Esophagus muscularis mucosa (tissue), 4 donors: ENCODE measurements at regions not wholly inside any gene's neighbourhood (a gene's known extent, or its start where the extent isn't known, plus 50 kb on each side); places are given as distances from the start of the nearest gene placed in this dataset.

Experiments
- DNase-seq: peaks from one replicate; pipeline ENCODE4 v3.0.0-alpha.2; 2017; ENCODE audit errors: extremely low spot score
- H3K27ac ChIP-seq, 4 donors: fragments of 200-600 bp; sonication (generic); replicated peaks in 1 of 4; 1 replicate in 3 of 4; 2 replicates in 1 of 4; pipeline ENCODE4 v1.5.1; 2016 to 2019; ENCODE audit warnings: mild to moderate bottlenecking in 1 of 4
- H3K27me3 ChIP-seq, 4 donors: fragments of 200-600 bp; sonication (generic); one replicate each; pipeline versions ENCODE4 v1.5.1 to v1.6.0; 2016 to 2019
- H3K36me3 ChIP-seq, 4 donors: fragments of 200-600 bp; sonication (generic); one replicate each; pipeline ENCODE4 v1.5.1; 2016 to 2019
- H3K4me1 ChIP-seq, 4 donors: fragments of 200-600 bp; sonication (generic); one replicate each; pipeline ENCODE4 v1.5.1; 2016 to 2019
- H3K4me3 ChIP-seq, 4 donors: fragments of 200-600 bp; sonication (generic); 1 replicate in 2 of 4; 2 replicates in 2 of 4; pipeline ENCODE4 v1.5.1; 2016 to 2019; ENCODE audit warnings: mild to moderate bottlenecking in 4 of 4, moderate library complexity in 1 of 4
- H3K9me3 ChIP-seq, 4 donors: fragments of 200-600 bp; sonication (generic); 1 replicate in 3 of 4; 2 replicates in 1 of 4; pipeline ENCODE4 v1.5.1; 2016 to 2019
- EP300 ChIP-seq: sonication (generic); formaldehyde crosslinking; IDR thresholded peaks from one replicate; pipeline ENCODE4 v1.6.1; 2017; ENCODE audit warnings: antibody characterized with exemption
- POLR2A ChIP-seq: fragments of 450-650 bp; IDR thresholded peaks from one replicate; pipeline ENCODE4 v1.6.1; 2017; ENCODE audit warnings: antibody characterized with exemption, moderate library complexity, mild to moderate bottlenecking, low read depth
- POLR2AphosphoS5 ChIP-seq, 2 donors: sonication (generic); formaldehyde crosslinking; IDR thresholded peaks; one replicate each; pipeline ENCODE4 v1.6.1; 2017; ENCODE audit warnings: antibody characterized with exemption in 2 of 2
- WGBS: methylation state at CpG from one replicate; pipeline ENCODE4 v1.1.5; 2018; 5-methylcytosine and 5-hydroxymethylcytosine counted together
- intact Hi-C: fragments of 100-400 bp; cut with DNase I; formaldehyde crosslinking; loops from one replicate; pipeline ENCODE4 v1.15.1; 2023
- TF ChIP-seq, protein P1 (sequence below), 3 experiments: fragments of 200-600 bp in 2 of 3; fragments of 450-650 bp in 1 of 3; sonication (generic) in 2 of 3; IDR thresholded peaks; one replicate each; pipeline ENCODE4 v1.5.1; 2017 to 2019; ENCODE audit warnings: antibody characterized with exemption in 3 of 3, mild to moderate bottlenecking in 2 of 3, moderate library complexity in 1 of 3

DNA sequence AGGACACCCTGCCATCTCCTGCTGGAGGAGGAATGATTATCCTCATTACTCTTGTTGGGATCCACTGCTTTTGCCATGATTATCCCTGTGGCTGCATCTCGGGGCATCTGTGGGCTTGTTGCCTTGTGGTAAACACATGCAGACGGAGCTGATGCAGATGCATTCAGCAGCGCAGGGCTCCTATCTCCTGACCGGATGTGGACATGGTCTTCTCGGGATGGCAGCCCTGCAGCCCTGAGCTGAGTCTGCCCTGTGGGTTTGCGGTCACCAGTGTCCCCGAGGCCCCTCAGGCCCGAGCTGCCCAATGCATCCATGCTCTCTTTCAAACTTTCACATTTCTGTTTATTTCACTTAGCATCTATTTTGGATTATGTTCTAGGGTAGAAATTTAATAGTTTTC, 250.4 kb upstream of the IRX1 start:
- H3K27ac ChIP-seq = no peak overlapping the region
- H3K9me3 ChIP-seq = peaks cover 0 to 9% (median 0%) of the 10 kb centered on the region in 4 donors
- H3K36me3 ChIP-seq = no peaks in the 10 kb centered on the region
- intact Hi-C loops = no loop called here
- H3K4me1 ChIP-seq = no peaks in the 10 kb centered on the region
- peaks cover 0 to 19% (median 0%) of the 10 kb centered on the region in 4 donors for H3K27me3 ChIP-seq
- H3K4me3 ChIP-seq = no peak overlapping the region
- no peak for DNase-seq
- WGBS = 92% methylated on average over 8 of the region's 8 CpGs
- TF ChIP-seq POLR2AphosphoS5 (IDR thresholded peaks at IDR 0.05) = no peak
- TF ChIP-seq POLR2A = no peak
- no peak for TF ChIP-seq EP300
- TF ChIP-seq, protein P1, sequence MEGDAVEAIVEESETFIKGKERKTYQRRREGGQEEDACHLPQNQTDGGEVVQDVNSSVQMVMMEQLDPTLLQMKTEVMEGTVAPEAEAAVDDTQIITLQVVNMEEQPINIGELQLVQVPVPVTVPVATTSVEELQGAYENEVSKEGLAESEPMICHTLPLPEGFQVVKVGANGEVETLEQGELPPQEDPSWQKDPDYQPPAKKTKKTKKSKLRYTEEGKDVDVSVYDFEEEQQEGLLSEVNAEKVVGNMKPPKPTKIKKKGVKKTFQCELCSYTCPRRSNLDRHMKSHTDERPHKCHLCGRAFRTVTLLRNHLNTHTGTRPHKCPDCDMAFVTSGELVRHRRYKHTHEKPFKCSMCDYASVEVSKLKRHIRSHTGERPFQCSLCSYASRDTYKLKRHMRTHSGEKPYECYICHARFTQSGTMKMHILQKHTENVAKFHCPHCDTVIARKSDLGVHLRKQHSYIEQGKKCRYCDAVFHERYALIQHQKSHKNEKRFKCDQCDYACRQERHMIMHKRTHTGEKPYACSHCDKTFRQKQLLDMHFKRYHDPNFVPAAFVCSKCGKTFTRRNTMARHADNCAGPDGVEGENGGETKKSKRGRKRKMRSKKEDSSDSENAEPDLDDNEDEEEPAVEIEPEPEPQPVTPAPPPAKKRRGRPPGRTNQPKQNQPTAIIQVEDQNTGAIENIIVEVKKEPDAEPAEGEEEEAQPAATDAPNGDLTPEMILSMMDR (IDR thresholded peaks at IDR 0.05) = no peak

DNA sequence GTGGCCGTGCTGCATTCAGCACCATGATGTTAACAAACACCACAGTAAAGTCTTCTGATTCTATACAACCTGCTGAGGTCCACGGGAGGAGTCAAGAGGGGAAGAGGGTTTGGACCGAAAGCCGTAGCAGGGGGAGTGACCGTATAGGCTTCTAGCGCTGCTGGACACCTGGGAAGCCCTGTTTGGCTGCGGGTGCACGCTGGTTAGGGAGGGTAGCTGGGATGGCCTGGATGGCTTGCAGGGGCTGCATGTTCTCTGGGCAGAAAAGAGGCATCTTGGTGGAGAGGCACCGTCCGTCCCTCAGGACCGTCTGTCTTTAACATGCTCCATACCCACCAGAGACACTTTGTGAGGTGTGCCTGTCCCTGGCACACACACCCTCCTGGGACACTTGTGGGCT, 251.0 kb upstream of the IRX1 start:
- Histone ChIP-seq H3K36me3 (no peaks in the 10 kb centered on the region), H3K27me3 (peaks cover 0 to 19% (median 0%) of the 10 kb centered on the region in 4 donors), H3K27ac (no peak overlapping the region), H3K9me3 (peaks cover 0 to 9% (median 0%) of the 10 kb centered on the region in 4 donors), H3K4me3 (no peak overlapping the region), H3K4me1 (no peaks in the 10 kb centered on the region)
- DNase-seq = no peak
- TF ChIP-seq POLR2AphosphoS5 (IDR thresholded peaks at IDR 0.05) (no peak), EP300 (no peak), POLR2A (no peak)
- TF ChIP-seq, protein P1 (IDR thresholded peaks at IDR 0.05) = no peak
- WGBS = 84% methylated on average over 11 of the region's 11 CpGs
- intact Hi-C loops = no loop called here

DNA sequence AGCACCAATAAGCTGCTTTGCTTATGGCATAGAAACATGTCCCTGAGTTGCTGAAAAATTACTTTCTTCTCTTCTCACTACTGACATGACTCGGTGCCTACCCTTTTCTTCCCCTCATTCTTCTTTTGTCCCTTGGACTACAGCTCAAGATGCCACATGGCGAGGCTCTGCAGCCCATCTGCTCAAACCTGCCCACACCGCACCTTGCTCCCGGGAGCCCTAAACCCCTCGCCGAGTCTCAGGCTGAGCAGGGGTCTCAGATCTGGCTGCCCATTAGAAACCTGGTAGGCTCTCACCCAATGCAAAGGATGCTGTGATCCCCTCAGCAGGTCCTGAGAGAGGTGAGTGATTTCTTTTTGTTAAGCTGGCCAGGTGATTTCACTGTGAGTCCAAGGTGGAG, 251.7 kb upstream of the IRX1 start:
- no peak for DNase-seq
- H3K4me1 ChIP-seq = no peaks in the 10 kb centered on the region
- intact Hi-C loops = no loop called here
- 86% methylated on average over 6 of the region's 6 CpGs for WGBS
- no peak overlapping the region for H3K4me3 ChIP-seq
- H3K27ac ChIP-seq = no peak overlapping the region
- peaks cover 0 to 16% (median 0%) of the 10 kb centered on the region in 4 donors for H3K27me3 ChIP-seq
- TF ChIP-seq EP300 (no peak), POLR2AphosphoS5 (IDR thresholded peaks at IDR 0.05) (no peak), POLR2A (no peak)
- TF ChIP-seq, protein P1 (IDR thresholded peaks at IDR 0.05) = no peak
- H3K9me3 ChIP-seq = peaks cover 0 to 9% (median 0%) of the 10 kb centered on the region in 4 donors
- no peaks in the 10 kb centered on the region for H3K36me3 ChIP-seq

DNA sequence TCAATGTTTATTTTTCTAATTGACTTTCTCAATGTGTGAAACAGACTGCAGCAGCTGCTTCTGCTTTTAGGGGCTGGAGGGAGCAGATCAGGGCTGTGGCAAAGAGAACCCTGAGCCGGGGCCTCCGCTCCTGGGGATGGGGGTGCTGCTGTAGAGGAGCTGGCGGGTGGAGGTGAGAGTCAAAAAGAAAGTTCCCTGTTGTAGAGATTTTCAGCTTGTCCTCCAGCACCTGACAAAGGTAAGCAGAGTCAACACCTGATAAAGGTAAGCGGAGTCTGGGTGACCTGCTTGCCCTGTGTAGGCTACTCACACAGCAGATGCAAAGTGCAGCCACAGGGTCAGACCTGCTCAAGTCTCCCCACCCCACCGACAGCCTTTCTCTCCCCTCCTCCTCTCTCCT, 252.4 kb upstream of the IRX1 start:
- no peak for DNase-seq
- no peak overlapping the region for H3K4me3 ChIP-seq
- 65% methylated on average over 5 of the region's 5 CpGs for WGBS
- no peaks in the 10 kb centered on the region for H3K4me1 ChIP-seq
- H3K36me3 ChIP-seq = no peaks in the 10 kb centered on the region
- intact Hi-C loops = no loop called here
- TF ChIP-seq, protein P1 (IDR thresholded peaks at IDR 0.05) = no peak
- TF ChIP-seq POLR2AphosphoS5 (IDR thresholded peaks at IDR 0.05) = no peak
- no peak for TF ChIP-seq POLR2A
- no peak for TF ChIP-seq EP300
- peaks cover 0 to 12% (median 0%) of the 10 kb centered on the region in 4 donors for H3K27me3 ChIP-seq
- peaks cover 0 to 7% (median 0%) of the 10 kb centered on the region in 4 donors for H3K9me3 ChIP-seq
- no peak overlapping the region for H3K27ac ChIP-seq
